ENCODE measurements at regions not wholly inside any gene's neighbourhood (a gene's known extent, or its start where the extent isn't known, plus 50 kb on each side); places are given as distances from the start of the nearest gene placed in this dataset.

GRCh38 chr22:41023299-41023623, 69.1 kb upstream of the EP300 start:
- no peaks in the 10 kb centered on the region for H3K79me2 ChIP-seq (ENCODE audit: insufficient read depth, low read length)
- no peaks in the 10 kb centered on the region for H3K9me3 ChIP-seq (ENCODE audit: low read depth, low read length)
- H3K36me3 ChIP-seq (ENCODE audit: insufficient read depth, low read length), result no peaks in the 10 kb centered on the region
- H2AFZ ChIP-seq (ENCODE audit: low read length), result no peak overlapping the region
- no peak overlapping the region for H3K27ac ChIP-seq (ENCODE audit: low read depth, low read length)
- peaks cover 14% of the 10 kb centered on the region for H3K27me3 ChIP-seq (ENCODE audit: insufficient read depth, low read length)
- H4K20me1 ChIP-seq (ENCODE audit: insufficient read depth, low read length), result no peaks in the 10 kb centered on the region
- H3K4me1 ChIP-seq (ENCODE audit: insufficient read depth, low read length), result peaks cover 8% of the 10 kb centered on the region
- no peak for TF ChIP-seq CTCF (IDR thresholded peaks at IDR 0.05; ENCODE audit: extremely low read depth, low read depth, low read length)
- DNase-seq (ENCODE audit: insufficient read length, low spot score, missing footprints), result no peak
- H3K4me3 ChIP-seq (ENCODE audit: insufficient read depth, low read length), result no peak overlapping the region
- H3K4me2 ChIP-seq (ENCODE audit: insufficient read depth, low read length), result peak overlapping the region; percentile 84

DNA sequence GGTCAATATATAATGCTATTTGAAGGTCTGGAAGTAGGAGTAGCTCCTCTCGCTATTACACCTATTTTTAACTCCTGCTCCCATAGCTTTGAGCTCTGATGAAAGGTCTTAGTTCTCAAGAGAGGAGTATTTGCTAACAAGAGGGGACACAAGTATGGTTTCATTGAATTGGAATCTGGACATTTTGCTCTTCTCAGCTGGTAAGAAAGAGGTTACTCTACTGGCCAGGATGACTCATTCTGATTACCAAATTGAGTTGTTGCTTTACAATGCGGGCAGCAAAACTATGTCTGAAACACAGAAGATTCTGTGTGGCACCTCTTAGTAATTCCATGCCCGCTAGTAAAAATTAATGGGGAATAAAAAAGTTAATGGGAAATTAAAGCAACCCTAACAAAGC, 63.6 kb upstream of the EP300 start:
- H3K4me2 ChIP-seq (ENCODE audit: insufficient read depth, low read length), result peak overlapping the region; percentile 31

DNA sequence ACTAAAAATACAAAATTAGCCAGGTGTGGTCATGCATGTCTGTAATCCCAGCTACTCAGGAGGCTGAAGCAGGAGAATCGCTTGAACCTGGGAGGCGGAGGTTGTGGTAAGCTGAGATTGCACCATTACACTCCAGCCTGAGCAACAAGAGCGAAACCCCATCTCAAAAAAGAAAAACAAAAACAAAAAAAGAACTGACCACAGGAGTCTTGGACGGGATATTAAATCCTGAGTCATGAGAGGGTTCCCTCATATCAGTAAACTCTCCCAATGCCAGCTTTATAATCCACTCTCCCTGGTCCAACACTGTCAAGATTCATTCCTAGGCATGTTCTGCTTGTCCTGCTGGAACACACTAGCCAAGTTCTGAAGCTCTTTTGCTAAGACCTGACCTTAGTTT, 61.5 kb upstream of the EP300 start:
- peak; percentile 81 for DNase-seq (ENCODE audit: insufficient read length, low spot score, missing footprints)
- peaks cover 11% of the 10 kb centered on the region for H3K4me1 ChIP-seq (ENCODE audit: insufficient read depth, low read length)
- H3K27me3 ChIP-seq (ENCODE audit: insufficient read depth, low read length), result peaks cover 6% of the 10 kb centered on the region
- H4K20me1 ChIP-seq (ENCODE audit: insufficient read depth, low read length), result no peaks in the 10 kb centered on the region
- no peaks in the 10 kb centered on the region for H3K79me2 ChIP-seq (ENCODE audit: insufficient read depth, low read length)
- H3K36me3 ChIP-seq (ENCODE audit: insufficient read depth, low read length), result no peaks in the 10 kb centered on the region
- no peak for TF ChIP-seq CTCF (IDR thresholded peaks at IDR 0.05; ENCODE audit: extremely low read depth, low read depth, low read length)
- H3K4me3 ChIP-seq (ENCODE audit: insufficient read depth, low read length), result no peak overlapping the region
- H3K27ac ChIP-seq (ENCODE audit: low read depth, low read length), result no peak overlapping the region
- H3K9me3 ChIP-seq (ENCODE audit: low read depth, low read length), result no peaks in the 10 kb centered on the region
- H2AFZ ChIP-seq (ENCODE audit: low read length), result no peak overlapping the region
- no peak overlapping the region for H3K4me2 ChIP-seq (ENCODE audit: insufficient read depth, low read length)

More for the DNA sequence above, 63.6 kb upstream of the EP300 start:
- Histone ChIP-seq H3K4me3 (ENCODE audit: insufficient read depth, low read length) (no peak overlapping the region), H3K27me3 (ENCODE audit: insufficient read depth, low read length) (peaks cover 4% of the 10 kb centered on the region), H3K27ac (ENCODE audit: low read depth, low read length) (peak overlapping the region; percentile 25), H4K20me1 (ENCODE audit: insufficient read depth, low read length) (no peaks in the 10 kb centered on the region), H2AFZ (ENCODE audit: low read length) (no peak overlapping the region), H3K36me3 (ENCODE audit: insufficient read depth, low read length) (no peaks in the 10 kb centered on the region), H3K4me1 (ENCODE audit: insufficient read depth, low read length) (peaks cover 11% of the 10 kb centered on the region), H3K9me3 (ENCODE audit: low read depth, low read length) (no peaks in the 10 kb centered on the region), H3K79me2 (ENCODE audit: insufficient read depth, low read length) (no peaks in the 10 kb centered on the region)
- TF ChIP-seq CTCF (IDR thresholded peaks at IDR 0.05; ENCODE audit: extremely low read depth, low read depth, low read length), result no peak
- peak; percentile 94 for DNase-seq (ENCODE audit: insufficient read length, low spot score, missing footprints)

DNA sequence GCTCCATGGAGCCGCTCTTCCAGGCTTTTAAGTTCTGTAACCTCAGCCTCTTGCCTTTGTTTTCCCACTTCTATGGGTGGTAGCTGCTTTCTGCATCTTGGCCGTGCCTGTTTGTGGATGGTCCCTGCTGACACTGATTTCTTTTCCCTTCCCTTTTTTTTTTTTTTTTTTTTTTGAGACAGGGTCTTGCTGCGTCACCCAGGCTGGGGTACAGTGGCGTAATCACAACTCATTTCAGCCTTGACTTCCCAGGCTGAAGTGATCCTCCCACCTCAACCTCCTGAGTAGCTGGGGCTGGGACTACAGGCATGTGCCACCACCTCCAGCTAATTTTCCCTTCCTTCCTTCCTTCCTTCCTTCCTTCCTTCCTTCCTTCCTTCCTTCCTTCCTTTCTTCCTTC, 57.7 kb upstream of the EP300 start:
- Histone ChIP-seq H3K9me3 (ENCODE audit: low read depth, low read length) (no peaks in the 10 kb centered on the region), H3K79me2 (ENCODE audit: insufficient read depth, low read length) (no peaks in the 10 kb centered on the region), H3K27me3 (ENCODE audit: insufficient read depth, low read length) (peaks cover 5% of the 10 kb centered on the region), H3K4me3 (ENCODE audit: insufficient read depth, low read length) (no peak overlapping the region), H3K36me3 (ENCODE audit: insufficient read depth, low read length) (no peaks in the 10 kb centered on the region), H3K4me2 (ENCODE audit: insufficient read depth, low read length) (no peak overlapping the region), H4K20me1 (ENCODE audit: insufficient read depth, low read length) (no peaks in the 10 kb centered on the region), H3K27ac (ENCODE audit: low read depth, low read length) (no peak overlapping the region), H2AFZ (ENCODE audit: low read length) (no peak overlapping the region), H3K4me1 (ENCODE audit: insufficient read depth, low read length) (no peaks in the 10 kb centered on the region)
- TF ChIP-seq CTCF (IDR thresholded peaks at IDR 0.05; ENCODE audit: extremely low read depth, low read depth, low read length), result no peak
- DNase-seq (ENCODE audit: insufficient read length, low spot score, missing footprints), result no peak

All from osteoblast (primary cell).